KMS-11 (cell line): ENCODE measurements at regions not wholly inside any gene's neighbourhood (a gene's known extent, or its start where the extent isn't known, plus 50 kb on each side); places are given as distances from the start of the nearest gene placed in this dataset.

Experiments used
- H2AFZ ChIP-seq: fragments of 200-600 bp; sonication (generic); 2 replicates; pipeline ENCODE4 v1.6.1; 2016; ENCODE audit warnings: antibody characterized with exemption, mixed run types, low read depth
- H3K27ac ChIP-seq: fragments of 200-600 bp; sonication (generic); 2 replicates; pipeline ENCODE4 v1.6.1; 2016; ENCODE audit warnings: mild to moderate bottlenecking, mixed run types
- H3K27me3 ChIP-seq: fragments of 200-600 bp; sonication (generic); 2 replicates; pipeline ENCODE4 v1.6.1; 2017; ENCODE audit warnings: mild to moderate bottlenecking, low read depth, mixed run types, moderate library complexity; ENCODE audit not compliant: insufficient read depth
- H3K36me3 ChIP-seq: fragments of 200-600 bp; sonication (generic); 2 replicates; pipeline ENCODE4 v1.6.1; 2017; ENCODE audit warnings: mild to moderate bottlenecking, mixed run types; ENCODE audit not compliant: insufficient read depth
- H3K4me1 ChIP-seq: fragments of 200-600 bp; sonication (generic); 2 replicates; pipeline ENCODE4 v1.6.1; 2016; ENCODE audit warnings: mild to moderate bottlenecking, low read depth, mixed run types; ENCODE audit not compliant: poor library complexity, severe bottlenecking
- H3K4me2 ChIP-seq: fragments of 200-600 bp; sonication (generic); 2 replicates; pipeline ENCODE4 v1.7.0; 2016; ENCODE audit warnings: mild to moderate bottlenecking, mixed run types
- H3K4me3 ChIP-seq: fragments of 200-600 bp; sonication (generic); IDR thresholded peaks from 2 replicates; pipeline ENCODE4 v1.6.1; 2017; ENCODE audit warnings: low read depth, low read length, mixed read lengths; ENCODE audit not compliant: insufficient read depth
- H3K79me2 ChIP-seq: fragments of 200-600 bp; sonication (generic); 2 replicates; pipeline ENCODE4 v1.6.1; 2016; ENCODE audit warnings: low read depth, mixed run types; ENCODE audit not compliant: insufficient read depth
- H3K9ac ChIP-seq: fragments of 200-600 bp; sonication (generic); 2 replicates; pipeline ENCODE4 v1.6.1; 2016; ENCODE audit warnings: mild to moderate bottlenecking, mixed run types
- H4K20me1 ChIP-seq: fragments of 200-600 bp; sonication (generic); 2 replicates; pipeline ENCODE4 v1.6.1; 2016; ENCODE audit warnings: mild to moderate bottlenecking, mixed run types; ENCODE audit not compliant: insufficient read depth
- TF ChIP-seq, protein P1 (sequence below): fragments of 200-600 bp; sonication (generic); conservative IDR thresholded peaks from 2 replicates; pipeline ENCODE4 v1.6.1; 2017; ENCODE audit warnings: low read depth, mild to moderate bottlenecking, antibody characterized with exemption, low read length, moderate library complexity, mixed read lengths

DNA sequence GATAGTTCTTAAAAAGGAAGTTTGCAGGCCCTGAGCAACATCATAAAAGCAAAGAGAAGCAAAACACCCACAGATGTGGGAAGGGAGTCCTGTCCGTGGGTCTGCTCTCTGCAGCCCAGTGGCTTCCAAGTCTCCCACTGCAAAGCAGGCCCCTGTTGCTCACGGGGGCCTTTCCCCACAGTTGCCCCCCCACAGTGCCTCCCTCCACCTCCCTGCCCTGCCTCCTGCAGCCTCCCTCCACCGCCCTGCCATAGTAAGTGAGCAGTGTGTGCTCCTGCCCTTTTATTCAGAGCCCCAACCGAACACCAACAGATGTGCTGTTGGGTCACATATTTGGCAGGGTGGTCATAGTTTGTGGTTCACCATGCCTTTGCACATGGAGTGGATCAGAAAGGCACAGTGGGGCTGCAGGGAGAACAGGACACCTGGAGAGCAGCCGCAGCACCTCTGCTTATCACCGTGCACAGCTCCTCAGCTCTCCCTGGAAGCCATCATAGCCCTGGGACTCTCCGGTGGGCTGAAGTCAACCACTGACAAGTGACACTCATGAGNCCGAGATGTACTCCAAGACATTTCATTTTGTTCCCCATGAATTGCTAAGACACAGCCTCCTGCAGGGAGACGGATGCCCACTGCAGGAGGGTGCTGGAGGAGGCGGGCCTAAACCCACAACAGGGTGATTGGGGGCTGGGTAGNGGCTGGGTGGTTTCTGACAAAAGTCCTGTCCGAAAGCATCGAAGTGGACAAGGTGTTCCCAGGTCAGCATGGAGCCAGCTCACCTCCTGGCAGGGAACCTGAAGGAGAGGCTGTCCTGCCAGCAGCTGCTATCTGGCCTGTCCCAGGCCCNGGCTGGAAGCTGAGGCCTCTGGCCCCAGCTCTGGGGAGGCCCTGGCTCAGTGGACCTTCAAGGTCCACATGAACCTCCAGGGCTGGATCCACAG lies 278.9 kb downstream of the GADD45G start:
- no peak overlapping the region for H3K4me2 ChIP-seq
- H3K9ac ChIP-seq = no peak overlapping the region
- H3K27ac ChIP-seq = no peak overlapping the region
- no peaks in the 10 kb centered on the region for H3K4me1 ChIP-seq
- H3K79me2 ChIP-seq = no peaks in the 10 kb centered on the region
- TF ChIP-seq, protein P1, sequence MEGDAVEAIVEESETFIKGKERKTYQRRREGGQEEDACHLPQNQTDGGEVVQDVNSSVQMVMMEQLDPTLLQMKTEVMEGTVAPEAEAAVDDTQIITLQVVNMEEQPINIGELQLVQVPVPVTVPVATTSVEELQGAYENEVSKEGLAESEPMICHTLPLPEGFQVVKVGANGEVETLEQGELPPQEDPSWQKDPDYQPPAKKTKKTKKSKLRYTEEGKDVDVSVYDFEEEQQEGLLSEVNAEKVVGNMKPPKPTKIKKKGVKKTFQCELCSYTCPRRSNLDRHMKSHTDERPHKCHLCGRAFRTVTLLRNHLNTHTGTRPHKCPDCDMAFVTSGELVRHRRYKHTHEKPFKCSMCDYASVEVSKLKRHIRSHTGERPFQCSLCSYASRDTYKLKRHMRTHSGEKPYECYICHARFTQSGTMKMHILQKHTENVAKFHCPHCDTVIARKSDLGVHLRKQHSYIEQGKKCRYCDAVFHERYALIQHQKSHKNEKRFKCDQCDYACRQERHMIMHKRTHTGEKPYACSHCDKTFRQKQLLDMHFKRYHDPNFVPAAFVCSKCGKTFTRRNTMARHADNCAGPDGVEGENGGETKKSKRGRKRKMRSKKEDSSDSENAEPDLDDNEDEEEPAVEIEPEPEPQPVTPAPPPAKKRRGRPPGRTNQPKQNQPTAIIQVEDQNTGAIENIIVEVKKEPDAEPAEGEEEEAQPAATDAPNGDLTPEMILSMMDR = no peak
- H4K20me1 ChIP-seq = no peaks in the 10 kb centered on the region
- H3K36me3 ChIP-seq = no peaks in the 10 kb centered on the region
- no peak overlapping the region for H2AFZ ChIP-seq
- no peaks in the 10 kb centered on the region for H3K27me3 ChIP-seq
- no peak overlapping the region for H3K4me3 ChIP-seq

DNA sequence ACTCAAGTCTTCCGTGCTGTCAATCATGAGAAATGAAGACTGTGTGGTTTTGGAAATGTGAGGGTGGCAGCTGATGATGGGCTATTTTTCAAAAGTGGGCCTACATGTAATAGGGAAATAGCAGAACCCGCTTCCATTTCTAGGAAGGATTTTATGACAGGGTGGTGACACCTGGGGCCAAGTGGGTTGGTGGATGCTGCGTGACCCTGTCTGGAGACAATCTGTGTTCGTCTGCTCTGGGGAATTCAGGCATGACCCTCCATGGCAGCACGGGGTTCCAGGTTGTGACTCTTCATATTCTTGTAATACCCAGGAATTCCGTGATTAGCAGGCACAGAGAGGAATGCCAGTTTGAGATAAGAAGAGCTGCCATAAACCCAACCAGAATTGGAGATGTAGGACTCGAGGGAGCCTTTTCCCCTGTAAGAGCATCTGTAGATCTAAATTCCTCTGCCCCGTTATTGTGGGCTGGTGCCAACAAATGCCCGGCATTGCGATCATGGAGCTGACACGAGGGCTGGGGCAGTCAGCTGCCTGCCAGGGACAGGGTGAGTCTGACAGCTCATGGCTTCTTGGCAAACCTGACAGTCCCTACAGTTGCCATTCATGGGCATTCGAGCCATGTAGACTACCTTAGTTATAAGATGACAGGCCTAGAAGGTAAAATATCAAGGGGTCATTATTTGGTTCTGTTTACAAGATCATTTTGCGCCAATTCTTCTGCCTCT lies 279.7 kb downstream of the GADD45G start:
- H3K36me3 ChIP-seq = no peaks in the 10 kb centered on the region
- no peaks in the 10 kb centered on the region for H3K27me3 ChIP-seq
- H3K4me3 ChIP-seq = no peak overlapping the region
- no peak overlapping the region for H3K4me2 ChIP-seq
- no peaks in the 10 kb centered on the region for H4K20me1 ChIP-seq
- H3K4me1 ChIP-seq = no peaks in the 10 kb centered on the region
- no peaks in the 10 kb centered on the region for H3K79me2 ChIP-seq
- H3K27ac ChIP-seq = no peak overlapping the region
- TF ChIP-seq, protein P1 = no peak
- H2AFZ ChIP-seq = no peak overlapping the region
- no peak overlapping the region for H3K9ac ChIP-seq

DNA sequence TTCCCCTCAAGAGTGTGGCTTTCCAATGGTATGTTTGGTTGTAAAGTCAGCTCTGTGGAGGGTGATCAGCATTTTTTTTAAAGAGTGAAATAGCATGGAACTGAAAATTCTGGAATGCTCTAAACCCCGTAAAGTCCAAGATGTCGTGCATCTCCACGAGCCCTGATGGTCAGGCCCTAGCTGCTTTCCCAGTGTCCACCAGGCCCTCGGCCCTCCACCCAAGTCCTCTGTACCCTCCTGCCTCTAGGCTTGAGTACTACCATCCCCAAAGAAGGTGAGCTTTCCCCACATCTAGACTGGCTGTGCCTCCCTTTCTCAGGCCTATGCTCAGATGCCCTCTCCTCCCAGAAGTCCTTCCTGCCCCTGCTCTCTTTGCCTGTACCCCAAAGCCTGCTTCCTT lies 280.3 kb downstream of the GADD45G start:
- no peak overlapping the region for H3K27ac ChIP-seq
- H3K79me2 ChIP-seq = no peaks in the 10 kb centered on the region
- TF ChIP-seq, protein P1 = no peak
- H2AFZ ChIP-seq = no peak overlapping the region
- no peaks in the 10 kb centered on the region for H3K27me3 ChIP-seq
- H3K9ac ChIP-seq = no peak overlapping the region
- H3K4me2 ChIP-seq = no peak overlapping the region
- H3K4me1 ChIP-seq = no peaks in the 10 kb centered on the region
- H4K20me1 ChIP-seq = no peaks in the 10 kb centered on the region
- no peaks in the 10 kb centered on the region for H3K36me3 ChIP-seq
- no peak overlapping the region for H3K4me3 ChIP-seq

DNA sequence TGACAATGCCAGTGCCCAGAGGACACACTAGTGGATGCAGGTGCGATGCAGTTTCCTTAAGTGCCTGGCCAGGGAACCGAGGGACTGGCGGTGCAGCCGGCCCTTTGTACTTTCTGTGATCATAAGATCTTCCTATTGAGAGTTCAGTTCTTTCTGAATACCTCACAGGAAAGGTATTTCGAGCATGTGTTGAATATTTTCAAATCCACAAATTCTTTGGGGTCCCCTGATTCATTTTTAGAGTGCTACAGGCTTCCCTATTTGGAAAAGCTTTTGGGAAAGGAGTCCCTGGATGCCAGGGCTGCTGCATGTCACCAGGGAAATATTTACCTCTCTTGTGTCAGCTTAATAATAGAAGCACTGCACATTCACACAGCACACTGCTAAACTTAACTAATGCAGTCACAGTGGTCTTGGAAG lies 281.5 kb downstream of the GADD45G start:
- Histone ChIP-seq H3K4me3 (no peak overlapping the region), H3K4me2 (no peak overlapping the region), H3K79me2 (no peaks in the 10 kb centered on the region), H3K36me3 (no peaks in the 10 kb centered on the region), H3K27ac (no peak overlapping the region), H4K20me1 (no peaks in the 10 kb centered on the region), H3K27me3 (no peaks in the 10 kb centered on the region), H3K4me1 (no peaks in the 10 kb centered on the region), H2AFZ (no peak overlapping the region), H3K9ac (no peak overlapping the region)
- TF ChIP-seq, protein P1 = no peak
